Karpas-422 (cell line): ENCODE measurements at regions not wholly inside any gene's neighbourhood (a gene's known extent, or its start where the extent isn't known, plus 50 kb on each side); places are given as distances from the start of the nearest gene placed in this dataset.

Source experiments
- DNase-seq: peaks from one replicate; pipeline ENCODE4 v3.0.0-alpha.2; 2015
- H2AFZ ChIP-seq: fragments of 200-600 bp; sonication (generic); 2 replicates; pipeline ENCODE4 v1.6.1; 2014; ENCODE audit warnings: antibody characterized with exemption, low read length, mixed read lengths
- H3K27ac ChIP-seq: fragments of 200-600 bp; sonication (generic); 2 replicates; pipeline ENCODE4 v1.5.1; 2014; ENCODE audit warnings: mild to moderate bottlenecking, low read length, moderate library complexity
- H3K27me3 ChIP-seq: fragments of 200-600 bp; sonication (generic); 2 replicates; pipeline ENCODE4 v1.6.1; 2014; ENCODE audit warnings: low read length, mixed read lengths
- H3K36me3 ChIP-seq: fragments of 200-600 bp; sonication (generic); 2 replicates; pipeline ENCODE4 v1.6.1; 2014; ENCODE audit warnings: low read length, mixed read lengths; ENCODE audit not compliant: insufficient read depth
- H3K4me1 ChIP-seq: fragments of 200-600 bp; sonication (generic); 2 replicates; pipeline ENCODE4 v1.6.1; 2014; ENCODE audit warnings: mild to moderate bottlenecking, low read length, mixed read lengths
- H3K4me2 ChIP-seq: fragments of 200-600 bp; sonication (generic); 2 replicates; pipeline ENCODE4 v1.6.1; 2014; ENCODE audit warnings: low read length, low read depth, mild to moderate bottlenecking; ENCODE audit not compliant: poor library complexity, severe bottlenecking
- H3K4me3 ChIP-seq: fragments of 200-600 bp; sonication (generic); 2 replicates; pipeline ENCODE4 v1.5.1; 2014; ENCODE audit warnings: mild to moderate bottlenecking, antibody characterized with exemption, low read length, mixed read lengths
- H3K79me2 ChIP-seq: fragments of 200-600 bp; sonication (generic); 2 replicates; pipeline ENCODE4 v1.6.1; 2014; ENCODE audit warnings: mild to moderate bottlenecking, low read length, mixed read lengths
- H3K9ac ChIP-seq: fragments of 200-600 bp; sonication (generic); 2 replicates; pipeline ENCODE4 v1.6.0; 2014; ENCODE audit warnings: low read length
- H3K9me2 ChIP-seq: fragments of 200-600 bp; sonication (generic), shearing (Covaris generic); replicated peaks from 2 replicates; pipeline ENCODE4 v1.6.0; 2014; ENCODE audit warnings: mild to moderate bottlenecking, low read length, moderate library complexity; ENCODE audit not compliant: insufficient read depth
- H3K9me3 ChIP-seq: fragments of 300-700, 200-600 bp; sonication (generic); 2 replicates; pipeline ENCODE4 v1.6.1; 2014; ENCODE audit warnings: low read length, mixed read lengths
- H4K20me1 ChIP-seq: fragments of 200-600 bp; sonication (generic); 2 replicates; pipeline ENCODE4 v1.6.1; 2014; ENCODE audit warnings: mild to moderate bottlenecking, antibody characterized with exemption, low read length, low read depth; ENCODE audit not compliant: insufficient read depth

- no peak for DNase-seq
- H3K4me3 ChIP-seq, result no peak overlapping the region
These were observed 160.7 kb downstream of the DLL1 start for GRCh38 chr6:170130201-170130621.

DNA sequence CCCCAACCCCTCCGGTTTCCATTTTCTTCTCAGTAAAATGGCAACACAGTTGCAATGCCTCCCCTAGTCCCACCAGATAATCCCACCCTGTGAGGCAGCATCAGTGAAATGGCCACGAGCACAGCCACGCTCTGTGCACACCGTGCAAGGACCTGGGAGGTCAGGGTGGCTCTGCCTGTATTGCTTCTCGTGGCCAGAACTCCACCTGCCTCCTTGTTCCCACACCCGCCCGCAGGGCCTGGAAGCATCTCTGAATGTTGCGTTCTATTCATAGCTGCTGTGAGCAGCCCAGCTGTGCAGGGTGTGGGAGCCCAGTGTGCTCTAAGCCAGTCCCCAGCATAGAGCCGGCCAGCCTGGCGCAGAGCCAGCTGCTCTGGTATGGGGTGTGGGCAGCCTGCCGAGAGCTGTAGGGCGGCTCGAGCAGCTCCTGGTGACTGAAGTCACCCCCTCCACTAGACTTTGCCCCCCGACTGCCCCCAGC, 161.1 kb downstream of the DLL1 start:
- no peaks in the 10 kb centered on the region for H3K9me2 ChIP-seq
- no peak for DNase-seq

More at GRCh38 chr6:170130201-170130621, 160.7 kb downstream of the DLL1 start:
- Histone ChIP-seq H3K9ac (no peak overlapping the region), H3K4me2 (no peak overlapping the region), H4K20me1 (no peaks in the 10 kb centered on the region), H3K27me3 (no peaks in the 10 kb centered on the region), H3K36me3 (no peaks in the 10 kb centered on the region), H3K27ac (no peak overlapping the region), H2AFZ (no peak overlapping the region), H3K79me2 (no peaks in the 10 kb centered on the region), H3K4me1 (no peaks in the 10 kb centered on the region), H3K9me3 (no peaks in the 10 kb centered on the region), H3K9me2 (no peaks in the 10 kb centered on the region)

DNA sequence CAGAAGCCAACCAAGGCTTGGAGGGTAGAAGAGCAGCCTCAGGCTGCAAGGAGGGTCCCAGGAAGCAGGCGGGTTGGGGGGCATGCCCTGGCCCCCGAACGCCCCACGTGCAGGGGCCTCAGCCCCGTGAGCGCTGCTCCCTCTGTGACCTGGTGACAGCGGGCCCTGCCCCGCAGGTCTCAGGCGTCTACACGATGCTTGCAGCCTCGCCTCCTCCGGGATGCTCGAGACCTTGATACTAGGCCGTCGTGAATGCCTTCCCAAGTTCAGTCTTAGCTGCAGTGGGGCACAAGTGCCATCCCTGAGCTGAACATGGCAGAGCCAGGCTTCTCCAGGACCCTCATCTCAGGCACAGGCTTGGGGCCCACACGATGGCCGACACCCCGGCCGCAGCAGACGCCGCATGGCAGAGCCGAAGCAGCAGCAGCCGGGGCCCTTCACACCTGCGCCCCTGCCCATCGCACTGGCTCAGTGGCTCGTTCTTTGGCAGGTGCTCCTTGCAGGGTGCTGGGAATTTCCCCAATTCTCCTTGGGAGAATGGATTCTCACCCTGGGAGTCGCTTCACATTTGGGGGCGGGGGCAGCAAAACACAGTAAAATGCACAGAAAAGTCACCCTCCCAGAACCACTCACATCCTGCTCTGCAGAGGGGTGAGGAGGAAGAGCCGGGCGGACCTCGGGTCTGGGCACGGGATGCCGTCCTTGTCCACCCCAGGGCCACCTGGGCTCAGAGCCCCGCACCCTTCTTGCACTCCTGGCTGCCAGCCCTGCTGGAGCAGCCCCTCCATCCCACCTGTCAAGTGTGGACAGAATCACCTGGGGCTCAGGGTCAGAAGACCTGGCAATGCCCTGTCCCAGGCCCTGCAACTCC, 161.8 kb downstream of the DLL1 start:
- H2AFZ ChIP-seq, result no peak overlapping the region
- DNase-seq, result no peak
- no peak overlapping the region for H3K4me3 ChIP-seq
- no peak overlapping the region for H3K27ac ChIP-seq
- no peak overlapping the region for H3K9ac ChIP-seq
- H3K27me3 ChIP-seq, result no peaks in the 10 kb centered on the region
- H3K79me2 ChIP-seq, result no peaks in the 10 kb centered on the region
- no peaks in the 10 kb centered on the region for H4K20me1 ChIP-seq
- H3K36me3 ChIP-seq, result no peaks in the 10 kb centered on the region
- H3K4me2 ChIP-seq, result no peak overlapping the region
- H3K9me3 ChIP-seq, result no peaks in the 10 kb centered on the region
- no peaks in the 10 kb centered on the region for H3K4me1 ChIP-seq
- H3K9me2 ChIP-seq, result no peaks in the 10 kb centered on the region

More for the DNA sequence above, 161.1 kb downstream of the DLL1 start:
- no peaks in the 10 kb centered on the region for H3K27me3 ChIP-seq
- no peak overlapping the region for H3K9ac ChIP-seq
- H3K4me3 ChIP-seq, result no peak overlapping the region
- no peaks in the 10 kb centered on the region for H3K79me2 ChIP-seq
- H3K27ac ChIP-seq, result no peak overlapping the region
- H3K4me1 ChIP-seq, result no peaks in the 10 kb centered on the region
- no peaks in the 10 kb centered on the region for H3K36me3 ChIP-seq
- no peak overlapping the region for H2AFZ ChIP-seq
- H4K20me1 ChIP-seq, result no peaks in the 10 kb centered on the region
- H3K4me2 ChIP-seq, result no peak overlapping the region
- no peaks in the 10 kb centered on the region for H3K9me3 ChIP-seq

DNA sequence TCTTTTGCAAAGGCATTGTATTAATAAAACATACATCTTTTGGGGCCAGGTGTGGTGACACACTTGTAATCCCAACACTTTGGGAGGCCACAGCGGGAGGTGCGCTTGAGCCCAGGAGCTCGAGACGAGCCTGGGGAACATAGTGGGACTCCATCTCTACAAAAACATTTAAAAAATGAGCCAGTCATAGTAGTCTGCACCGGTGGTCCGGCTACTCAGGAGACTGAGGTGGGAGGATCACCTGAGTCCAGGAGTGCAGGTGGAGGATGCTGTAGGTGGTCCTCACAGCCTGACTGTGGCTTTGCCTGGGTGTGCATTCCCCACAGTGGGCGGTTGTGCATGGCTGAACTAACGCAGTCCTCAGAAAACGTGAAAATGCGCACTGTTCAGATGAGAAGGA, 162.5 kb downstream of the DLL1 start:
- H3K4me1 ChIP-seq, result no peaks in the 10 kb centered on the region
- DNase-seq, result no peak
- H3K79me2 ChIP-seq, result no peaks in the 10 kb centered on the region
- no peaks in the 10 kb centered on the region for H4K20me1 ChIP-seq
- no peaks in the 10 kb centered on the region for H3K9me3 ChIP-seq
- no peak overlapping the region for H2AFZ ChIP-seq
- H3K36me3 ChIP-seq, result no peaks in the 10 kb centered on the region
- H3K9ac ChIP-seq, result no peak overlapping the region
- H3K27ac ChIP-seq, result no peak overlapping the region
- no peaks in the 10 kb centered on the region for H3K27me3 ChIP-seq
- no peak overlapping the region for H3K4me2 ChIP-seq
- no peak overlapping the region for H3K4me3 ChIP-seq
- no peaks in the 10 kb centered on the region for H3K9me2 ChIP-seq

DNA sequence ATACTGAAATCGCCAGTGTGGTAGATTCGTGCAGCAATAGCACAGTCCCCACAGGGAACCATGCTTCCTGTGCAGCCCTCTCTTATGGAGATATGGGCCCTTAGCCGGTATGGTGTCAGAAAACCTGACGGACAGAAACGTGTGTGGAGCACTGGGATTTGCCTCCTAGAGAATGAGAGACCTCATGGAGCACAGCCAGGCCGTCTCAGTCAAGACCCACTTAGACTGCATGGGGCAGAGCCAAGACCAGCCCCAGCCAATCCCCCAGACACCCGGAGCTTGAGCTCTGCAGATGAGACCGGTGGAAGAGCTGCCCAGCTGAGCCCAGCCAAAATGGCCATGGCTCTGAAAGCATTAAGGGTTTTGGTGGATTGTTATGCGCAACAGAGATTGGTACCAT, 163.7 kb downstream of the DLL1 start:
- no peaks in the 10 kb centered on the region for H3K4me1 ChIP-seq
- H3K27me3 ChIP-seq, result no peaks in the 10 kb centered on the region
- H3K9ac ChIP-seq, result no peak overlapping the region
- no peaks in the 10 kb centered on the region for H3K9me3 ChIP-seq
- no peaks in the 10 kb centered on the region for H3K9me2 ChIP-seq
- DNase-seq, result no peak
- no peak overlapping the region for H3K27ac ChIP-seq
- no peaks in the 10 kb centered on the region for H4K20me1 ChIP-seq
- H3K79me2 ChIP-seq, result no peaks in the 10 kb centered on the region
- H2AFZ ChIP-seq, result no peak overlapping the region
- H3K4me3 ChIP-seq, result no peak overlapping the region
- H3K36me3 ChIP-seq, result no peaks in the 10 kb centered on the region
- no peak overlapping the region for H3K4me2 ChIP-seq

DNA sequence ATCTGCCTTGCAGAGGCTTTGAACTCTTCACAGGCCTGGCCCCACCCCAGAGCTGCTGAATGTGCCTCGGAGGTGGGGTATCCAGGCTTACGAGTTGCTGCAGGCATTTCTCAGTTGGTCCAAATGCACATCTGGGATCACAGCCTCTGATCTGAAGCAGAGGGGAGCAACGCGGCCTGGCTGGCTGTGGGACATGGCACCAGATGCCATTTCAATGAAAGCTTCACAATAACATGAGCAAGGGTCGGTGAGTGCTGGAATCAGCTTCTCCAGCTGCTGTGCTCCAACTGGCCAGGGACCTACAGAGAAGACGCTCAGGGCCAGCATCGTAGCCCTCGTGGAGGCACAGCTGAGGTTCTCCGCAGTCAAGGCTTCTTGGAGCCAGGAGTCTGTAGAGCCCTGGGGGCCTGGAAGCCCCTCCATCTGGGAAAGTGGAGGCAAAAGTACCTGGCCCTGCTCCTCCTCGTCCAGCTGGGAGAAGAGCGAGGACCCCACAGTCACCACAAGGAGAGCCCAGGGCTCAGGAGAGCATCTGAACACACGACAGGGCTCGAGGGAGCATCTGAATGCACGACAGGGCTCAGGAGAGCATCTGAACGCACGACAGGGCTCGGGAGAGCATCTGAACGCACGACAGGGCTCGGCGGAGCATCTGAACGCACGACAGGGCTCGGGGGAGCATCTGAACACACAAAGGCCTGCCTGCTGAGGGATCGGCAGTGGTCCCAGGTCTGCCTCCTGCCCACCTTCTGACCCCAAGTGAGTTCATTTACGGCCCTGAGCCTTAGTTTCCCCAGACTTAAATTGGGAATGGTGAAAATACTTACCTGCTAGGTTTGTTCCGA, 165.2 kb downstream of the DLL1 start:
- H2AFZ ChIP-seq, result no peak overlapping the region

GRCh38 chr6:170124836-170125235, 166.0 kb downstream of the DLL1 start:
- Histone ChIP-seq H3K27me3 (no peaks in the 10 kb centered on the region), H3K4me3 (no peak overlapping the region), H3K4me2 (no peak overlapping the region), H3K9me2 (no peaks in the 10 kb centered on the region), H3K4me1 (no peaks in the 10 kb centered on the region), H3K79me2 (no peaks in the 10 kb centered on the region), H3K27ac (no peak overlapping the region), H3K36me3 (no peaks in the 10 kb centered on the region), H4K20me1 (no peaks in the 10 kb centered on the region), H2AFZ (no peak overlapping the region), H3K9ac (no peak overlapping the region), H3K9me3 (peaks cover 11% of the 10 kb centered on the region)
- DNase-seq, result no peak

More for the DNA sequence above, 165.2 kb downstream of the DLL1 start:
- Histone ChIP-seq H3K4me2 (no peak overlapping the region), H3K9ac (no peak overlapping the region), H3K9me3 (peaks cover 6% of the 10 kb centered on the region; the same call in 1 of the 2 replicates), H3K27ac (no peak overlapping the region), H3K9me2 (no peaks in the 10 kb centered on the region), H3K4me1 (no peaks in the 10 kb centered on the region), H3K79me2 (no peaks in the 10 kb centered on the region), H3K27me3 (no peaks in the 10 kb centered on the region), H3K4me3 (no peak overlapping the region), H3K36me3 (no peaks in the 10 kb centered on the region), H4K20me1 (no peaks in the 10 kb centered on the region)
- DNase-seq, result no peak

- no peaks in the 10 kb centered on the region for H4K20me1 ChIP-seq
- H3K9me3 ChIP-seq, result peaks cover 14% of the 10 kb centered on the region
- H3K27ac ChIP-seq, result no peak overlapping the region
- H3K4me1 ChIP-seq, result no peaks in the 10 kb centered on the region
- no peak overlapping the region for H3K4me3 ChIP-seq
- no peak for DNase-seq
- H2AFZ ChIP-seq, result no peak overlapping the region
- H3K4me2 ChIP-seq, result no peak overlapping the region
- H3K36me3 ChIP-seq, result no peaks in the 10 kb centered on the region
- no peaks in the 10 kb centered on the region for H3K79me2 ChIP-seq
- no peak overlapping the region for H3K9ac ChIP-seq
- no peaks in the 10 kb centered on the region for H3K9me2 ChIP-seq
- H3K27me3 ChIP-seq, result 0 out of 2 replicates have a peak, but pooled peaks cover 3% of the 10 kb centered on the region
These were observed 166.7 kb downstream of the DLL1 start for GRCh38 chr6:170124150-170124549.
